Osteoblast (primary cell): ENCODE measurements at regions not wholly inside any gene's neighbourhood (a gene's known extent, or its start where the extent isn't known, plus 50 kb on each side); places are given as distances from the start of the nearest gene placed in this dataset.

Experiments used
- DNase-seq: peaks from one replicate; pipeline ENCODE4 v3.0.0; 2011; ENCODE audit warnings: low spot score, mixed read lengths; ENCODE audit not compliant: insufficient read length; ENCODE audit errors: missing footprints
- H2AFZ ChIP-seq: 2 replicates; pipeline ENCODE4 v1.6.0; 2011; ENCODE audit warnings: mild to moderate bottlenecking, low read length
- H3K27ac ChIP-seq: 2 replicates; pipeline ENCODE4 v1.5.1; 2011; ENCODE audit warnings: mild to moderate bottlenecking, low read depth, low read length, moderate library complexity
- H3K27me3 ChIP-seq: 2 replicates; pipeline ENCODE4 v1.6.0; 2012; ENCODE audit warnings: mild to moderate bottlenecking, control low read depth, inconsistent platforms, low read length, moderate library complexity; ENCODE audit not compliant: insufficient read depth
- H3K36me3 ChIP-seq: 2 replicates; pipeline ENCODE4 v1.5.1; 2011; ENCODE audit warnings: mild to moderate bottlenecking, low read length, control low read depth, moderate library complexity; ENCODE audit not compliant: insufficient read depth
- H3K4me1 ChIP-seq: 2 replicates; pipeline ENCODE4 v1.5.1; 2011; ENCODE audit warnings: mild to moderate bottlenecking, low read length, control low read depth, moderate library complexity; ENCODE audit not compliant: insufficient read depth
- H3K4me2 ChIP-seq: 2 replicates; pipeline ENCODE4 v1.6.0; 2011; ENCODE audit warnings: mild to moderate bottlenecking, low read length; ENCODE audit not compliant: insufficient read depth
- H3K4me3 ChIP-seq: fragments of 200-600 bp; sonication (generic); 3 replicates; pipeline ENCODE4 v1.5.1; 2012; ENCODE audit warnings: mild to moderate bottlenecking, low read length, inconsistent platforms; ENCODE audit not compliant: insufficient read depth
- H3K79me2 ChIP-seq: 2 replicates; pipeline ENCODE4 v1.6.0; 2012; ENCODE audit warnings: mild to moderate bottlenecking, low read length, control low read depth, inconsistent platforms; ENCODE audit not compliant: insufficient read depth
- H3K9me3 ChIP-seq: 2 replicates; pipeline ENCODE4 v1.5.1; 2011; ENCODE audit warnings: low read depth, low read length, control low read depth
- H4K20me1 ChIP-seq: 2 replicates; pipeline ENCODE4 v1.6.0; 2012; ENCODE audit warnings: mild to moderate bottlenecking, low read length, control low read depth; ENCODE audit not compliant: insufficient read depth
- TF ChIP-seq, protein P1 (sequence below): IDR thresholded peaks from 2 replicates; pipeline ENCODE4 v1.5.1; 2011; ENCODE audit warnings: mild to moderate bottlenecking, low read depth, low read length, moderate library complexity; ENCODE audit errors: extremely low read depth

DNA sequence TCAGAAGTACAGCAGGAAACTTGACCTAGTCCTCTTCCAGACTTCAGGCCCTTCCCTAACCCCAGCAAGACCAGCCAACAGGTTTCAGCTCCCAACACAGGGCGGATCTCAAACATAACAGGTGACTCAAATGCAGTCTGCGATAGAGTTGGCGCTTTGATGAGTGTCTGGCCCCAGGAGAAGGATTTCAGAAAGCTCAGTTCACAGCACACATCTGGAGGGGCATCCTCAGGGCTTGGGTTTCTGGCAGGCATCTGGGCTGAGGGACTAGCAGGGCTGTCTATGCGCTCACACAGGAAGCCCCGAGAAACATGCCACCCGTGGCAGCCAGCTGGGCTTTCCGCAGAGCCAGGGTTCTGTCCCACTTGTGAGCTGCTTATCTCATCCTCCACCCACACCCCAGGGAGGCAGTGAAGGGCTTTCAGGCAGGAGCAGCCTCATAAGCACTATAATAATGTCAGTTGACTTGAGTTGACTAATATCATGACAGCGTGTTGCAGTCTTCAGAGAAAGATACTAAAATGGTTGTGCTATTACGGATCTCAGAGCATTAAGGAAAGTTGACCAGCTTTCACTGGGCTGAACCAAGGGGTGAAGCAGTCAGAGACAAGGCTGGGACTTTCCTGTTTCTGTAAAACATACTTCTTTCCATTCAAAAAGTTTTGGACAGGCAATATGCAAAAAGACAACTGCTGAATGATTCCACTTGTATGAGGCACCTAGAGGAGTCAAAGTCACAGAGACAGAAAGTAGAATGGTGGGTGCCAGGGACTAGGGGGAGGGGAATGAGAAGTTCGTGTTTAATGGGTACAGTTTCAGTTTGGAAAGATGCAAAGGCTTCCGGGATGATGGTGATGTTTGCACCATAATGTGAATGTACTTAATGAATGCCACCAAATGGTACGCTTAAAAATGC is 233.0 kb upstream of the IRF2BP2 start:
- no peaks in the 10 kb centered on the region for H3K36me3 ChIP-seq
- peak overlapping the region; percentile 52 for H2AFZ ChIP-seq
- H3K4me3 ChIP-seq = no peak overlapping the region
- peak; percentile 71 for DNase-seq
- H3K27ac ChIP-seq = peak overlapping the region; percentile 66
- H3K9me3 ChIP-seq = no peaks in the 10 kb centered on the region
- peaks cover 54% of the 10 kb centered on the region for H3K4me1 ChIP-seq
- H3K79me2 ChIP-seq = no peaks in the 10 kb centered on the region
- H3K27me3 ChIP-seq = no peaks in the 10 kb centered on the region
- H4K20me1 ChIP-seq = no peaks in the 10 kb centered on the region
- no peak overlapping the region for H3K4me2 ChIP-seq
- TF ChIP-seq, protein P1, sequence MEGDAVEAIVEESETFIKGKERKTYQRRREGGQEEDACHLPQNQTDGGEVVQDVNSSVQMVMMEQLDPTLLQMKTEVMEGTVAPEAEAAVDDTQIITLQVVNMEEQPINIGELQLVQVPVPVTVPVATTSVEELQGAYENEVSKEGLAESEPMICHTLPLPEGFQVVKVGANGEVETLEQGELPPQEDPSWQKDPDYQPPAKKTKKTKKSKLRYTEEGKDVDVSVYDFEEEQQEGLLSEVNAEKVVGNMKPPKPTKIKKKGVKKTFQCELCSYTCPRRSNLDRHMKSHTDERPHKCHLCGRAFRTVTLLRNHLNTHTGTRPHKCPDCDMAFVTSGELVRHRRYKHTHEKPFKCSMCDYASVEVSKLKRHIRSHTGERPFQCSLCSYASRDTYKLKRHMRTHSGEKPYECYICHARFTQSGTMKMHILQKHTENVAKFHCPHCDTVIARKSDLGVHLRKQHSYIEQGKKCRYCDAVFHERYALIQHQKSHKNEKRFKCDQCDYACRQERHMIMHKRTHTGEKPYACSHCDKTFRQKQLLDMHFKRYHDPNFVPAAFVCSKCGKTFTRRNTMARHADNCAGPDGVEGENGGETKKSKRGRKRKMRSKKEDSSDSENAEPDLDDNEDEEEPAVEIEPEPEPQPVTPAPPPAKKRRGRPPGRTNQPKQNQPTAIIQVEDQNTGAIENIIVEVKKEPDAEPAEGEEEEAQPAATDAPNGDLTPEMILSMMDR = no peak

DNA sequence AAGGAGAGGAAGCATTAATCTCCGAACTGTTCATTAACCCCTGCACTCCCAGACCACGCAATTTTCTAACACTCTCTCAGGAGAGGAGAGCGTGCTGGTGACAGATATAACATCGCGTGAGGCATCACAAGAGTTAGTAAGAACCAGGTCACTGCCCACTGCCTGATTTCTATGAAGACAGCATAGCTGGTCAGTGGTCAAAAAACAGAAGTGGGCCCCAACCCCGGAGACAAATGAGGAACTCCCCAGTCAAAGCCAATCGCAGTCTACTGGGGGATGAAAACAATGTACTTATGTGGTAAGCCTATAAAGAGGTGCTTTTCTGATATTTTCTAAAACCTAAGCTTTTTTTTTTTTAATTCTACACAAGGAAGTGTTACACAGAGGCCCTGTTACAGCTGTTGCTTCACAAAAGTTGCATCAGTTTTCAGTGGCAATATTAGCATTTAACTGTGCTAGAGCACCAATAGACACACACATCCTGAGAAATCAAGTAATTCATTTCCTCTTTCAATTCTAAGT is 231.8 kb upstream of the IRF2BP2 start:
- no peaks in the 10 kb centered on the region for H3K79me2 ChIP-seq
- H3K27ac ChIP-seq = peak overlapping the region; percentile 66
- no peaks in the 10 kb centered on the region for H4K20me1 ChIP-seq
- no peak for DNase-seq
- peak overlapping the region; percentile 8 for H3K4me2 ChIP-seq
- no peaks in the 10 kb centered on the region for H3K9me3 ChIP-seq
- H2AFZ ChIP-seq = no peak overlapping the region
- TF ChIP-seq, protein P1 = no peak
- H3K4me1 ChIP-seq = peaks cover 54% of the 10 kb centered on the region
- H3K4me3 ChIP-seq = no peak overlapping the region
- no peaks in the 10 kb centered on the region for H3K27me3 ChIP-seq
- H3K36me3 ChIP-seq = no peaks in the 10 kb centered on the region

DNA sequence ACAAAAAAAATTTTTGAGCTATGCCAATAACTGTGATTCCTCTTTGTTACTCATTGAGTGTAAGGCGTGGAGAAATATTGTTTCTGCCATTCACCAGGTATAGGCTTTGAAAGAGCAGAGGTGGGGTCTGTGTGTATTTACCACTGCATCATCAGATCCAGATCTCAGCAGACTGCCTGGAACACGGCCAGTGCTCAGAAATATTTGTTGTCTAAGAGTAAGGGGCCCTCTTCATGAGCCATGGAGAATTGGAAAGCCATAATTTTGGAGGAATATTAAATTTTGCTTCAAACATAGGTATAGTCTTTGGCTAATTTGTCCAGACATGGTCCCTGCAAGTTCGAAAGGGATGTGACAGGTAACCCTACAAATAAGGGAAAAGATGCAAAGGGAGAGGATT is 231.3 kb upstream of the IRF2BP2 start:
- Histone ChIP-seq H3K4me2 (peak overlapping the region; percentile 8), H3K27ac (peak overlapping the region; percentile 66), H4K20me1 (no peaks in the 10 kb centered on the region), H3K79me2 (no peaks in the 10 kb centered on the region), H3K36me3 (no peaks in the 10 kb centered on the region), H3K4me3 (no peak overlapping the region), H3K27me3 (no peaks in the 10 kb centered on the region), H3K4me1 (peaks cover 54% of the 10 kb centered on the region), H3K9me3 (no peaks in the 10 kb centered on the region), H2AFZ (no peak overlapping the region)
- TF ChIP-seq, protein P1 = no peak
- peak; percentile 17 for DNase-seq

DNA sequence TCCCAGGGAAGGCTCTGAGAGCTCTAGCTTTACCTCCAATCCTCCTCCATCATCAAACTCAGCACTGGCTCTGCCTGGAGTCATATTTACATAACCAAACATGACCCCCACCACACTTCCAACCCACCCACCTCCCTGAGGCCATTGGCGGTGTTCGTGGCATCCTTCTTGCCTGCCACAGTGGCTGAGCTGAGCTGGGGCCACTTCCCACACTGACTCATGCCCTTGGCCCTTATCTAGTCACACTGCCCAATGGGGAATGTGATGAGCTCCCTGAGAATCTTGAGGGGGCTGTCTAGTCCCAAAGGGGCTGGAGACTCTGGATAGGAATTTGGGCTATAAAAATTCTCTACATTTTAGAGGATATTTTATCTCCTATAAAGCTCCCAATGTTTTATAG is 230.9 kb upstream of the IRF2BP2 start:
- no peak overlapping the region for H2AFZ ChIP-seq
- H3K4me1 ChIP-seq = peaks cover 53% of the 10 kb centered on the region
- peak overlapping the region; percentile 66 for H3K27ac ChIP-seq
- H3K4me2 ChIP-seq = peak overlapping the region; percentile 8
- H3K79me2 ChIP-seq = no peaks in the 10 kb centered on the region
- DNase-seq = peak; percentile 80
- no peak overlapping the region for H3K4me3 ChIP-seq
- no peaks in the 10 kb centered on the region for H4K20me1 ChIP-seq
- no peaks in the 10 kb centered on the region for H3K27me3 ChIP-seq
- no peaks in the 10 kb centered on the region for H3K36me3 ChIP-seq
- no peaks in the 10 kb centered on the region for H3K9me3 ChIP-seq
- TF ChIP-seq, protein P1 = no peak
